Fibroblast of lung (primary cell): ENCODE measurements at regions not wholly inside any gene's neighbourhood (a gene's known extent, or its start where the extent isn't known, plus 50 kb on each side); places are given as distances from the start of the nearest gene placed in this dataset.

Experiments
- EZH2 ChIP-seq: IDR thresholded peaks from 2 replicates; pipeline ENCODE4 v1.5.1; 2012; ENCODE audit warnings: low read length, control low read depth, mild to moderate bottlenecking; ENCODE audit errors: missing control alignments
- TF ChIP-seq, protein P1 (sequence below), 2 donors: IDR thresholded peaks in 1 of 2; conservative IDR thresholded peaks in 1 of 2; 1 replicate in 1 of 2; 2 replicates in 1 of 2; pipeline ENCODE4 v1.5.1; 2011 to 2012; ENCODE audit warnings: low read length in 2 of 2, control low read depth in 1 of 2, inconsistent platforms in 1 of 2, low read depth in 1 of 2, mild to moderate bottlenecking in 1 of 2

DNA sequence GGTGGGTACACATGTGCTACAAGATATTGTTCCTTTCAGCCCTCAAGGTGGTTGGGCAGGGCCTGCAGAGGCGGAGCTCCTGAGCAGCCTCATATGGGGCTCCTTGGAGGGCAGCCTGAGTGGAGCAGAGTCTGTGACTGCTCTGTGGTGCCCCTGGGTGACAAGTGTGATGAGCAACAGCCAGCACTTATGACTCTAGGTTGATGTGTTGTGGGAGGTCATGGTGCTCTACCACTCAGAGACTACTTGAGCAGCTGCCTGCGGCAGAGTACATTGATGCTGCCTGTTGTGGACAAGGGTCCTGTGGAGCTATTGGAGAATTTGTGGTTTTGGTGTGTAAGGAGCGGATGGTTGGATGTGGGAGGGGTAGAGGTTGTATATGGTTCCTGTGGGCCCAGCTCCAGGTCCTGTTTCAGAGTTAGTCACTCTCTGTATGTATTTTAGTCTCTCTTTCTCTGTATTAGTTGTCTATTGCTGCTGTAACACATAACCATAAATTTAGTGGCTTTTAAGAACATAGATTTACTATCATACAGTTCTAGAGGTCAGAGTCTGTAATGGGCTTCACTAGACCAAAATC lies 141.3 kb downstream of the SREK1 start:
- no peak for TF ChIP-seq EZH2
- TF ChIP-seq, protein P1, sequence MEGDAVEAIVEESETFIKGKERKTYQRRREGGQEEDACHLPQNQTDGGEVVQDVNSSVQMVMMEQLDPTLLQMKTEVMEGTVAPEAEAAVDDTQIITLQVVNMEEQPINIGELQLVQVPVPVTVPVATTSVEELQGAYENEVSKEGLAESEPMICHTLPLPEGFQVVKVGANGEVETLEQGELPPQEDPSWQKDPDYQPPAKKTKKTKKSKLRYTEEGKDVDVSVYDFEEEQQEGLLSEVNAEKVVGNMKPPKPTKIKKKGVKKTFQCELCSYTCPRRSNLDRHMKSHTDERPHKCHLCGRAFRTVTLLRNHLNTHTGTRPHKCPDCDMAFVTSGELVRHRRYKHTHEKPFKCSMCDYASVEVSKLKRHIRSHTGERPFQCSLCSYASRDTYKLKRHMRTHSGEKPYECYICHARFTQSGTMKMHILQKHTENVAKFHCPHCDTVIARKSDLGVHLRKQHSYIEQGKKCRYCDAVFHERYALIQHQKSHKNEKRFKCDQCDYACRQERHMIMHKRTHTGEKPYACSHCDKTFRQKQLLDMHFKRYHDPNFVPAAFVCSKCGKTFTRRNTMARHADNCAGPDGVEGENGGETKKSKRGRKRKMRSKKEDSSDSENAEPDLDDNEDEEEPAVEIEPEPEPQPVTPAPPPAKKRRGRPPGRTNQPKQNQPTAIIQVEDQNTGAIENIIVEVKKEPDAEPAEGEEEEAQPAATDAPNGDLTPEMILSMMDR (conservative IDR thresholded peaks at IDR 0.05 in 1 of 2, IDR thresholded peaks at IDR 0.05 in 1 of 2; ENCODE audit: low read depth in 1 of 2, low read length in 2 of 2), result no peak
